NT2/D1 (cell line): ENCODE measurements at regions not wholly inside any gene's neighbourhood (a gene's known extent, or its start where the extent isn't known, plus 50 kb on each side); places are given as distances from the start of the nearest gene placed in this dataset.

Source experiments
- DNase-seq: peaks from one replicate; pipeline ENCODE4 v3.0.0-alpha.2; 2011; ENCODE audit warnings: low read depth, low spot score
- H3K27me3 ChIP-seq: 2 replicates; pipeline ENCODE4 v1.6.0; 2011; ENCODE audit warnings: mild to moderate bottlenecking; ENCODE audit not compliant: insufficient read length, insufficient read depth
- H3K36me3 ChIP-seq: 2 replicates; pipeline ENCODE4 v1.6.1; 2011; ENCODE audit warnings: mild to moderate bottlenecking, low read length, mixed read lengths; ENCODE audit not compliant: insufficient read depth, insufficient read length
- H3K4me1 ChIP-seq: 2 replicates; pipeline ENCODE4 v1.5.1; 2011; ENCODE audit not compliant: insufficient read depth, insufficient read length
- H3K4me3 ChIP-seq: 2 replicates; pipeline ENCODE4 v1.5.1; 2011; ENCODE audit warnings: low read depth; ENCODE audit not compliant: insufficient read length
- H3K9ac ChIP-seq: 2 replicates; pipeline ENCODE4 v1.6.0; 2011; ENCODE audit warnings: low read depth; ENCODE audit not compliant: insufficient read length
- H3K9me3 ChIP-seq: 2 replicates; pipeline ENCODE4 v1.5.1; 2011; ENCODE audit warnings: mild to moderate bottlenecking, low read length; ENCODE audit not compliant: insufficient read depth
- SUZ12 ChIP-seq: IDR thresholded peaks from 2 replicates; pipeline ENCODE4 v1.6.1; 2011; ENCODE audit not compliant: insufficient read length, insufficient read depth; ENCODE audit errors: extremely low read depth
- YY1 ChIP-seq: IDR thresholded peaks from 2 replicates; pipeline ENCODE4 v1.6.1; 2011; ENCODE audit not compliant: insufficient read length, insufficient read depth
- ZNF274 ChIP-seq: IDR thresholded peaks from 2 replicates; pipeline ENCODE4 v1.6.1; 2011; ENCODE audit warnings: mild to moderate bottlenecking, low read depth, low read length

- no peak for DNase-seq
These were observed 416.6 kb downstream of the AEBP2 start for GRCh38 chr12:19855851-19856250.

DNA sequence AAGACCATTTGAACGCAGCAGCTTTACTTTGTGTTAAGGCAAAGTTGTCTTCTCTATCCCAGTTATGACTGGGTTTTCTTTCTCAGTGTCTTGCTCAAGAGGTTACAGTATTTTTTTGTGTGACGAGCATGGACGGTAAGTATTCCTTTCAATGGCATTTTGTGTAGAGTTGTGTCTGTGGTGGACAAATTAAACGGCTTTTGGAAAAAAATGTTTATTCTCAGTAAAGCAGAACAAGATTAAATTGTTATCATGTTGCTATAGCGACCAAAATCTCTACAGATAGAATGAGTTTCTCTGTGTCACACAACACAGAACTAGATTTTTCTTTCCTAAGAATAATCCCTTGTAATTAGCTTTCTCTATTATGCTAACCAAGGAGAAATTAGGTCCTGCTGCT lies 417.1 kb downstream of the AEBP2 start:
- Histone ChIP-seq H3K4me3 (no peak overlapping the region), H3K9ac (no peak overlapping the region), H3K36me3 (no peaks in the 10 kb centered on the region), H3K9me3 (no peaks in the 10 kb centered on the region), H3K4me1 (no peaks in the 10 kb centered on the region), H3K27me3 (no peaks in the 10 kb centered on the region)
- TF ChIP-seq SUZ12 (no peak), YY1 (no peak), ZNF274 (no peak)
- no peak for DNase-seq

More at GRCh38 chr12:19855851-19856250, 416.6 kb downstream of the AEBP2 start:
- Histone ChIP-seq H3K4me1 (no peaks in the 10 kb centered on the region), H3K9me3 (no peaks in the 10 kb centered on the region), H3K36me3 (no peaks in the 10 kb centered on the region), H3K27me3 (no peaks in the 10 kb centered on the region), H3K4me3 (no peak overlapping the region), H3K9ac (no peak overlapping the region)
- TF ChIP-seq YY1 (no peak), ZNF274 (no peak), SUZ12 (no peak)

DNA sequence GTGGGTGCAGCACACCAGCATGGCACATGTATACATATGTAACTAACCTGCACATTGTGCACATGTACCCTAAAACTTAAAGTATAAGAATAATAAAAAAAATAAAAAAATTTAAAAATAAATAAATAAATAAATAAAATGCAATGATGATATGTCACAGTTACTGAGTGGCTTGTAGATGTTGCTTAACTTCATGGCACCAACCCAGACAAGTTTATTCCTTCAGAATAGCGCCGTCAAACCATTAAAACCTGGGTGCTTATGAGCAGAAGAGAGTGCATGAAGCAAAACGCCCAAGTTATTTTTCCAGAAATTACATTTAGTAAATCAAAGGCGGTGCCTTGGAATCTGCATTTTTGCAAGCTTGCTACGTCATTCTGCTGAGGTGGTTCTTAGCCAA lies 417.9 kb downstream of the AEBP2 start:
- no peak for TF ChIP-seq SUZ12
- no peak for TF ChIP-seq YY1
- TF ChIP-seq ZNF274 = no peak
- no peaks in the 10 kb centered on the region for H3K36me3 ChIP-seq
- DNase-seq = no peak
- no peaks in the 10 kb centered on the region for H3K4me1 ChIP-seq
- H3K27me3 ChIP-seq = no peaks in the 10 kb centered on the region
- no peak overlapping the region for H3K9ac ChIP-seq
- H3K4me3 ChIP-seq = no peak overlapping the region
- no peaks in the 10 kb centered on the region for H3K9me3 ChIP-seq

- Histone ChIP-seq H3K4me3 (no peak overlapping the region), H3K4me1 (no peaks in the 10 kb centered on the region), H3K9me3 (no peaks in the 10 kb centered on the region), H3K27me3 (no peaks in the 10 kb centered on the region), H3K36me3 (no peaks in the 10 kb centered on the region), H3K9ac (no peak overlapping the region)
- no peak for TF ChIP-seq YY1
- no peak for TF ChIP-seq SUZ12
- TF ChIP-seq ZNF274 = no peak
- DNase-seq = no peak
These were observed 427.9 kb downstream of the AEBP2 start for GRCh38 chr12:19867151-19867550.

DNA sequence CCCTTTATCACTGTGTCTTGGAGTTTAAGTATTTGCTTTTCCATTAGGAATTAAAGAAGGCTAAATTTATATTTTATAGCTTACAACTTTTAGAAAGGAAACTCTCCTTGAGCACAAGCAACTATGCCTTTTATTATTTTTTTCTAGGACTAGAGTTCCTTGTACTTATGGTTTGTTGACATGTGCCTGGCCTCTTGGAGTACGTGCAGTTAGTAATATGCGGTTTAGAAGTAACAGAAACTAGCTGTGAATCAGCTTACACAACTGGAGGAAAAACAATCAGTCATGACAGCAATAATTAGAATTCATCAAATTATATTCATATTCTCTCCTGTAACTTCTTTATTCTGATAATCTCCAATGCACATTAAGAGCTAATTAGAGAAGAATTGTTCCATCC lies 428.7 kb downstream of the AEBP2 start:
- no peak overlapping the region for H3K4me3 ChIP-seq
- no peak for TF ChIP-seq SUZ12
- TF ChIP-seq ZNF274 = no peak
- TF ChIP-seq YY1 = no peak

DNA sequence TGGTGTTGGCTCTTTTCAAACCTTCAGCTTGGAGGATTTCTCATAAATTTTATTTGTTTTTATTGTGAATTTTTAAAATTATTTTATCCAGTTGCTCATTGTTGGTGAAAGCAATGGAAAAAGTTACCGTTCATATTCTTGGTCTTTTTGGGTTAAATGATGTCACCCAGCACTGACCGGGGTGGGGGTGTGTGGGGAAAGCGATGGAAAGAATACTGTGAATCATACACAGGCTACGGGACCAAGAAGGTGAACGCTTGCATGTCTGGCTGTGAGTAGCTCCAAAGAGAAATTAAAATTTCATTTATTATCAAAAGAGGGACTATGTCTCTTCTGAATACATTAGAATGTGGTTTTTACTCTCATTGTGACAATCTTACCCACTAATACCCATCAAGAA lies 430.1 kb downstream of the AEBP2 start:
- no peaks in the 10 kb centered on the region for H3K27me3 ChIP-seq
- H3K36me3 ChIP-seq = no peaks in the 10 kb centered on the region
- no peak for TF ChIP-seq YY1
- TF ChIP-seq ZNF274 = no peak
- no peak for TF ChIP-seq SUZ12
- H3K9me3 ChIP-seq = no peaks in the 10 kb centered on the region
- no peak for DNase-seq
- H3K4me3 ChIP-seq = no peak overlapping the region
- no peak overlapping the region for H3K9ac ChIP-seq
- H3K4me1 ChIP-seq = no peaks in the 10 kb centered on the region

More for the DNA sequence above, 428.7 kb downstream of the AEBP2 start:
- H3K27me3 ChIP-seq = no peaks in the 10 kb centered on the region
- no peaks in the 10 kb centered on the region for H3K9me3 ChIP-seq
- H3K36me3 ChIP-seq = no peaks in the 10 kb centered on the region
- H3K9ac ChIP-seq = no peak overlapping the region
- DNase-seq = no peak
- H3K4me1 ChIP-seq = no peaks in the 10 kb centered on the region

- no peak for DNase-seq
- H3K4me1 ChIP-seq = no peaks in the 10 kb centered on the region
- H3K4me3 ChIP-seq = no peak overlapping the region
- TF ChIP-seq ZNF274 = no peak
- TF ChIP-seq SUZ12 = no peak
- TF ChIP-seq YY1 = no peak
- no peaks in the 10 kb centered on the region for H3K27me3 ChIP-seq
- no peak overlapping the region for H3K9ac ChIP-seq
- H3K36me3 ChIP-seq = no peaks in the 10 kb centered on the region
- H3K9me3 ChIP-seq = no peaks in the 10 kb centered on the region
These were observed 433.6 kb downstream of the AEBP2 start for GRCh38 chr12:19872621-19873540.
